GM12878 (cell line): ENCODE measurements at regions not wholly inside any gene's neighbourhood (a gene's known extent, or its start where the extent isn't known, plus 50 kb on each side); places are given as distances from the start of the nearest gene placed in this dataset.

Experiments
- ATAC-seq: fragments of 200-7000 bp; cut with Tn5 transposase; 3 replicates; pipeline ENCODE4 v1.9.1; 2020; ENCODE audit warnings: mild to moderate bottlenecking, moderate library complexity
- BruUV-seq: library from RNA; stranded (reverse); fragments of 400-500 nt; replicated peaks from 2 replicates; lab custom pipeline; 2021; lab: Mats Ljungman, UMichigan
- CTCF ChIA-PET: fragments of 300-600 bp; sonication (Branson Sonifier 250); formaldehyde crosslinking; extraction: SDS; loops from one replicate; lab custom pipeline; 2021; ENCODE audit warnings: inconsistent platforms; lab: Yijun Ruan, JAX
- POLR2A ChIA-PET: fragments of 350-600 bp; formaldehyde crosslinking; extraction: SDS; loops from one replicate; lab custom pipeline; 2021; ENCODE audit warnings: inconsistent platforms; lab: Charles Lee
- RAD21 ChIA-PET: fragments of 300-600 bp; sonication (Branson Sonifier 250); formaldehyde crosslinking; loops from one replicate; lab custom pipeline; 2023; ENCODE audit warnings: antibody characterized with exemption; ENCODE audit not compliant: unreplicated experiment; lab: Charles Lee
- SMC1A ChIA-PET: fragments of 300-600 bp; sonication (Branson Sonifier 250); formaldehyde crosslinking; loops from one replicate; lab custom pipeline; 2023; ENCODE audit not compliant: unreplicated experiment, uncharacterized antibody; lab: Charles Lee
- DNase-seq: peaks from one replicate; pipeline ENCODE4 v3.0.0-alpha.2; 2011; ENCODE audit warnings: low read depth, low spot score
- FAIRE-seq: peaks from 3 replicates; lab custom pipeline; 2011; peaks lifted over from hg19 to GRCh38; lab: Jason Lieb, UNC
- H2AFZ ChIP-seq: 2 replicates; pipeline ENCODE4 v1.6.0; 2011; ENCODE audit warnings: low read depth, low read length, control low read depth; ENCODE audit not compliant: control insufficient read depth
- H3K27ac ChIP-seq: 2 replicates; pipeline ENCODE4 v1.5.1; 2011; ENCODE audit warnings: control low read depth; ENCODE audit not compliant: control insufficient read depth, insufficient read depth
- H3K27me3 ChIP-seq, 2 experiments: replicated peaks in 1 of 2; 2 replicates each; pipeline versions ENCODE4 v1.6.0 to v1.6.1; 2011; ENCODE audit warnings: low read length in 1 of 2; ENCODE audit not compliant: control insufficient read depth in 2 of 2, insufficient read depth in 2 of 2
- H3K36me3 ChIP-seq, 2 experiments: 2 replicates each; pipeline ENCODE4 v1.5.1; 2011; ENCODE audit warnings: low read length in 1 of 2; ENCODE audit not compliant: control insufficient read depth in 2 of 2, insufficient read depth in 2 of 2
- H3K4me1 ChIP-seq: 2 replicates; pipeline ENCODE4 v1.6.1; 2011; ENCODE audit warnings: mild to moderate bottlenecking, low read length, moderate library complexity, mixed read lengths; ENCODE audit not compliant: control insufficient read depth, insufficient read depth
- H3K4me2 ChIP-seq: 2 replicates; pipeline ENCODE4 v1.6.0; 2011; ENCODE audit warnings: control low read depth; ENCODE audit not compliant: control insufficient read depth, insufficient read depth
- H3K4me3 ChIP-seq: fragments of 200-600 bp; sonication (generic); 2 replicates; pipeline ENCODE4 v1.5.1; 2016
- H3K79me2 ChIP-seq: 2 replicates; pipeline ENCODE4 v1.6.0; 2011; ENCODE audit warnings: low read length; ENCODE audit not compliant: control insufficient read depth, insufficient read depth
- H3K9ac ChIP-seq: 2 replicates; pipeline ENCODE4 v1.8.0; 2011; ENCODE audit warnings: low read length, control low read depth, mixed read lengths; ENCODE audit not compliant: control insufficient read depth, insufficient read depth
- H3K9me3 ChIP-seq: replicated peaks from 3 replicates; pipeline ENCODE4 v1.5.1; 2011; ENCODE audit warnings: mild to moderate bottlenecking, low read length; ENCODE audit not compliant: control insufficient read depth, insufficient read depth
- H4K20me1 ChIP-seq: 2 replicates; pipeline ENCODE4 v1.6.0; 2011; ENCODE audit not compliant: control insufficient read depth, insufficient read depth
- CBFB ChIP-seq: IDR thresholded peaks from 2 replicates; pipeline ENCODE4 v1.6.1; 2016; ENCODE audit warnings: antibody characterized with exemption, low read depth
- CHD2 ChIP-seq: IDR thresholded peaks from 2 replicates; pipeline ENCODE4 v1.6.1; 2011; ENCODE audit warnings: low read depth, low read length, improper control_type of control experiment, borderline replicate concordance
- CREM ChIP-seq: IDR thresholded peaks from 2 replicates; pipeline ENCODE4 v1.6.1; 2014; ENCODE audit warnings: antibody characterized with exemption, low read depth
- FOXK2 ChIP-seq: fragments of 450-650 bp; IDR thresholded peaks from 2 replicates; pipeline ENCODE4 v1.6.1; 2017; ENCODE audit warnings: mild to moderate bottlenecking, moderate library complexity
- GABPA ChIP-seq: IDR thresholded peaks from 2 replicates; pipeline ENCODE4 v1.6.1; 2014; ENCODE audit warnings: antibody characterized with exemption, low read depth, mild to moderate bottlenecking, inconsistent platforms
- IRF5 ChIP-seq: fragments of 450-650 bp; IDR thresholded peaks from 2 replicates; pipeline ENCODE4 v1.6.1; 2017; ENCODE audit warnings: borderline replicate concordance
- KDM1A ChIP-seq: fragments of 200-600 bp; sonication (generic); IDR thresholded peaks from 2 replicates; pipeline ENCODE4 v1.6.1; 2016; ENCODE audit warnings: borderline replicate concordance
- MYC ChIP-seq: IDR thresholded peaks from 2 replicates; pipeline ENCODE4 v1.6.1; 2011; ENCODE audit warnings: mild to moderate bottlenecking, low read length, moderate library complexity, inconsistent platforms; ENCODE audit not compliant: insufficient read depth, insufficient replicate concordance, insufficient read length, severe bottlenecking
- NBN ChIP-seq: fragments of 450-650 bp; IDR thresholded peaks from 2 replicates; pipeline ENCODE4 v1.6.1; 2016
- RB1 ChIP-seq: fragments of 450-650 bp; formaldehyde crosslinking; IDR thresholded peaks from 2 replicates; pipeline ENCODE4 v1.6.1; 2017; ENCODE audit warnings: mild to moderate bottlenecking, borderline replicate concordance
- RELA ChIP-seq: fragments of 450-650 bp; IDR thresholded peaks from 2 replicates; pipeline ENCODE4 v1.8.0; 2014; ENCODE audit warnings: borderline replicate concordance; ENCODE audit not compliant: partially characterized antibody
- SMARCA5 ChIP-seq: fragments of 450-650 bp; IDR thresholded peaks from 2 replicates; pipeline ENCODE4 v1.6.1; 2017; ENCODE audit warnings: mild to moderate bottlenecking
- SUPT20H ChIP-seq: IDR thresholded peaks from 2 replicates; pipeline ENCODE4 v1.6.1; 2011; ENCODE audit warnings: low read depth, mild to moderate bottlenecking, low read length, moderate library complexity, borderline replicate concordance; ENCODE audit not compliant: control insufficient read depth
- TCF3 ChIP-seq: IDR thresholded peaks from 2 replicates; pipeline ENCODE4 v1.6.1; 2012; ENCODE audit warnings: low read depth, mild to moderate bottlenecking, low read length, borderline replicate concordance; ENCODE audit not compliant: insufficient read depth
- ZBTB11 ChIP-seq: fragments of 450-650 bp; formaldehyde crosslinking; IDR thresholded peaks from 2 replicates; pipeline ENCODE4 v1.5.0; 2022; ENCODE audit warnings: mild to moderate bottlenecking, missing genetic modification characterization
- ZNF592 ChIP-seq: fragments of 450-650 bp; IDR thresholded peaks from 2 replicates; pipeline ENCODE4 v1.6.1; 2017; ENCODE audit warnings: mild to moderate bottlenecking, moderate library complexity
- WGBS: methylation state at CpG from one replicate; pipeline ENCODE4 v1.1.6; 2016; ENCODE audit warnings: low lambda C conversion rate; ENCODE audit not compliant: insufficient replicate concordance, insufficient coverage; ENCODE audit errors: missing lambda C conversion rate; 5-methylcytosine and 5-hydroxymethylcytosine counted together
- in situ Hi-C: fragments of 300-500 bp; cut with MboI; formaldehyde crosslinking; loops from 9 replicates; pipeline ENCODE4 v1.14.3; 2018; ENCODE audit warnings: mixed read lengths
- intact Hi-C: fragments of 100-400 bp; cut with micrococcal nuclease; formaldehyde crosslinking; loops from one replicate; pipeline ENCODE4 v1.14.2; 2022; ENCODE audit not compliant: unreplicated experiment

GRCh38 chr2:216800836-216801235 lies 59.0 kb downstream of the TNP1 start (continued):
- TF ChIP-seq RELA (no peak), ZNF592 (no peak), KDM1A (no peak), CBFB (no peak), SUPT20H (no peak)
- TF ChIP-seq, all 136 proteins: peak for 0

- ATAC-seq: no peak
- ChIA-PET POLR2A (no interaction called here), CTCF (no interaction called here), RAD21 (no interaction called here), SMC1A (no interaction called here)
- H3K4me3 ChIP-seq: no peak overlapping the region
- intact Hi-C loops (no loop called here), in situ Hi-C loops (no loop called here)
- H3K36me3 ChIP-seq: no peaks in the 10 kb centered on the region
- peaks cover 0 to 5% of the 10 kb centered on the region in 2 experiments; a peak in 1 of 4 replicates for H3K27me3 ChIP-seq
- WGBS: 0% methylated on average over 3 of the region's 3 CpGs
- H4K20me1 ChIP-seq: no peaks in the 10 kb centered on the region
- H3K4me1 ChIP-seq: no peaks in the 10 kb centered on the region
- H3K9me3 ChIP-seq: no peaks in the 10 kb centered on the region
- no peak for FAIRE-seq
- no peak overlapping the region for H2AFZ ChIP-seq
- no peak overlapping the region for H3K4me2 ChIP-seq
- H3K79me2 ChIP-seq: no peaks in the 10 kb centered on the region
- no peak for DNase-seq
- no peak overlapping the region for H3K9ac ChIP-seq
- H3K27ac ChIP-seq: no peak overlapping the region
- no TSS peak for BruUV-seq
- TF ChIP-seq MYC (no peak), NBN (no peak), CREM (no peak), TCF3 (no peak), IRF5 (no peak), FOXK2 (no peak), SMARCA5 (no peak), CHD2 (no peak), ZBTB11 (CRISPR knock-in tag) (no peak), KDM1A (no peak), GABPA (no peak), RB1 (no peak)
These were observed 59.9 kb downstream of the TNP1 start for GRCh38 chr2:216799873-216800431.
